ENCODE measurements at regions not wholly inside any gene's neighbourhood (a gene's known extent, or its start where the extent isn't known, plus 50 kb on each side); places are given as distances from the start of the nearest gene placed in this dataset.
"Not testable (repeated sequence)": the region's sequence is repeated elsewhere in the genome, so short reads cannot be mapped to it uniquely, and the experiment has no call there.

DNA sequence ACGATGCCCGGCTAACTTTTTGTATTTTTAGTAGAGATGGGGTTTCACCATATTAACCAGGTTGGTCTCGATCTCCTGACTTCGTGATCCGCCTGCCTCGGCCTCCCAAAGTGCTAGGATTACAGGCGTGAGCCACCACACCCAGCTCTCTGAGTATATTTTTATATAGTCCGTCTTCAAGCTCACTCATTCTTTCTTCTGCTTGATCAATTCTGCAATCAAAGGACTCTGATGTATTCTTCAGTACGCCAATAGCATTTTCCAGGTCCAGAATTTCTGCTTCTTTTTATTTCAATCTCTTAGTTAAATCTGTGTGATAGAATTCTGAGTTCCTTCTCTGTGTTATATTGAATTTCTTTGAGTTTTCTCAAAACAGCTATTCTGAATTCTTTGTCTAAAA is 281.9 kb upstream of the PMFBP1 start:
- DNase-seq, result not testable (repeated sequence)

DNA sequence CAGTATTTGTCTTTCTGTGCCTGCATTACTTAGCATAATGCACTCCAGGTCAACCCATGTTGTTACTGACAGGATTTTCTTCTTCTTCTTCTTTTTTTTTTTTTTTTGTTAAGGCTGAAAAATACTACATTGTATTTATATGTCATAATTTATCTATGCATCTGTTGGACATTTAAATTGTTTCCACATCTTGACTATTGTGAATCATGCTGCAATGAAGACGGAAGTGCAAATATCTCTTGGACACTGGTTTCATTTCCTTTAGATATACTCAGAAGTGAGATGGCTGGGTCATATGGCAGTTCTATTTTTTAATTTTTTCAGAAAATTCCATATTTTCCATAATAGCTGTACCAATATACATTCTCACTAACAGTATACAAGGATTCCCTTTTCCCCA is 272.7 kb upstream of the PMFBP1 start:
- DNase-seq, result no peak

DNA sequence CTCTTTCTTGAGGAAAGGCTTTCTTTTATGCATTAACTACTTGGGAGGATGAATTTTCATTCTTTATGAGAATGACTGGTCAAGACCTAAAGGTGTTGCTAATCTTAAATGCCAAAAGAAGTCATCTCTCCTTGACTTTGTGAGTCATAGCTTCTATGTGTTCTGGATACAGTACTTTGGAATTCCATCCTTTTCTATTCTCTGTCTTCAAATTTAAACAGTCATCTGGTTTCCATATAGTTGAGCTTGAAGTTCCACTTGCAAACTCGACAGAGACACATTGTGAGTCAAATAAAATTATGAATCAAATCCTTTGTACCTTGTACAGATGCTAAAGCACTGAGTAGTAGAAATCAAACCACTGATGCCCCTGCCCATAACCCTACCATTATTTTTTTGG is 271.9 kb upstream of the PMFBP1 start:
- no peak for DNase-seq

DNA sequence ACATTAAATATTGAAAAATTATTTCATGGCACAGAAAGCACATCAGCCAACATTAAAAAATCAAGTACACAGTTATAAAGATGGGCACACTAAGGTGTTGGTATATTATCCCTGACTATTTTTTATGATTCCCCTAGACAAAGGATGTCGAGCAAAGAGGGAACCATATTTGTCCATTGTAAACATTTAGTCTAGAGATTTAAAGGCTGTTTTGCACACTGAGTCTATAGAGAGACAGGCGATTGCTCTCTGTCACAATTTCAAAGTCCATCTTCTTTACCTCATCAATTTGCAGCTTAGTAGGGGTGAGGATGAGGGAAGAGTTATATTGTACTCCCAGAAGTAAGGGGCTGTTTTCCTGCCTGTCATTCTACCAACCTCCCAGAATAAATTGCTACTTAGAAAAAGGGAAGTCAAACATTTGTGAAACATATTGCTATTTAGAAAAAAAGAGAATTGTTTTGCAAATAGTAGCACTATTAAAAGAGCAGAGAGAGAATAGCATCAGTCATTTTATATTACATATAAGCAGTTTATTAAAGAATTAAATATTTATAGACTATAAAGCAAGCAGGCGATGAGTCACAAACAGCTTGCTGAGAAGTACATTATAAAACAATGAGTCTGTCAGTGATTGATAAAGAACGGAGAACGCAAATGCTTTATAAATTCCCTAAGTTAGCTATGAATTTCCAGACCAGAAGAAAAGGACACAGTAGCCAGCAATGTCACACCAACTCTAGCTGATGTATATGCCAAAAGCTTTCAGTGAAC is 270.6 kb upstream of the PMFBP1 start:
- no peak for DNase-seq

DNA sequence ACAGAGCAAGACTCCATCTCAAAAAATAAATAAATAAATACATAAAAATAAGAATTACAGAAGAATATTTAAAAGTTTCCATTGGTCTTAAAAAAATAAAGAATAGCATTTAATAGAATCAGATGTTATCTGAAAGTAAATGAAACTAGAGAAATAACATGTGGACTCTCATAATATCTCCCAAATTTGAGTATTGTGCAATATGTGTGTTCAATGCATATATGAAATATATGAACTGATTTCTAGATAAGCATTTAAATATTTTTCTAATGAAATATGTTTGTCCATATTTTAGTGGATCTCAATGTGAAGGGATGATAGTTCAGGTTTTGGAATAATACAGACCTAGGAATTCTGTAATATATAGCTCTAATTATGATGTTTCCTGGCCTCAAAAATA is 265.9 kb upstream of the PMFBP1 start:
- DNase-seq, result no peak

DNA sequence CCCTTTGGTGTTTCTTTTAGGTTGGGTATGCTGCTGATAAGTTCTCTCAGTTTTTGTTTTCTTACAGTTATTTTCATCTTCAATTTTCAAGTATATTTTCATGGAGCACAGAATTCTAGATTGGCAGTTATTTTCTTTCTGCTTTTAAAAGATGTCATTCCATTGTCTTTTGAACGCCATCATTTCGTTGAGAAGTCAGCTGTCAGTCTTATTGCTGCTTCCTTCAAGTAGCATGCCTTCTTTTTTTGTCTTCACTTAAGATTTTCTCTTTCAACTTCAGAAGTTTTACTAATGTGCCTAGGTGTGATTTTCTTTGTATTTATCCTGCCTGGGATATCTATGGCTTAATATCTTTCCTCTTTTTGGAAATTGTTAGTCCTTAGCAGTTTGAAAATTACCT is 262.2 kb upstream of the PMFBP1 start:
- DNase-seq, result no peak

DNA sequence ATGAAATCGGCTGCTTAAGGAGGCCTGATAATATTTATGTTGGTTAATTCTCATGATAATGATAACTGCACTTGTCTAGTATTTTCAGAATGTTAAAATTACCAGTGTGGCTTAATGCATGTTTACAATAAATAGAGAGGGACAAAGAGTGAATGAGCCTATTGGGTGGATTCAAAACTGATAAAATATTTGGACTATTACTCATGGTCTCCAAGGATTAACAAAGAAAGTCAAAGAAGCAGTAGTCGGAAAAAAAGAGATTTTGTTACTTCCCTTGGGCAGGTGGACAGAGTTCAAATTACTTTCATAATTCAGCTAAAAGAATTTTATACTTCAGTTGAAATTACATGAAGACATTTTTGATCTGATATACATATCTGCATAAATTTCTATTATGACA is 258.2 kb upstream of the PMFBP1 start:
- no peak for DNase-seq

DNA sequence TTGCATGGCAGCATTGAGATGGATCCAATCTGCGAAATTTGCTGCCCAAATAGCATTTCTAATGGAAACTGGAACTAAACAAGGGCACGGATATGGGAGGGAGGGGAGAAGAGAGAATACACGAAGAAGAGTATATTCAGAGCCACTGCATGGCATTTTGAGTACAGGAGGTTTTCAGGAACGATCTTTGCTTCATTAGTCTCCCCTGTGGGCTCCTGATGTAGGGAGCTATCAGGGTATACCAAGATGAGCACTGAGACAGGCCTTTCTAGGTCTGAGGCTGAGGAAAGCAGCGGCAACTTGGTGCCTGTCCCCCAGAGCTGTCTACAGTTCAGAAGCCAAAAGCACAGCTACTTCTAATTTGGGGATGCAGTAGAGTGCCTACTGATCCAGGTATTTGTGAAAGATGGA is 257.7 kb upstream of the PMFBP1 start:
- no peak for DNase-seq

DNA sequence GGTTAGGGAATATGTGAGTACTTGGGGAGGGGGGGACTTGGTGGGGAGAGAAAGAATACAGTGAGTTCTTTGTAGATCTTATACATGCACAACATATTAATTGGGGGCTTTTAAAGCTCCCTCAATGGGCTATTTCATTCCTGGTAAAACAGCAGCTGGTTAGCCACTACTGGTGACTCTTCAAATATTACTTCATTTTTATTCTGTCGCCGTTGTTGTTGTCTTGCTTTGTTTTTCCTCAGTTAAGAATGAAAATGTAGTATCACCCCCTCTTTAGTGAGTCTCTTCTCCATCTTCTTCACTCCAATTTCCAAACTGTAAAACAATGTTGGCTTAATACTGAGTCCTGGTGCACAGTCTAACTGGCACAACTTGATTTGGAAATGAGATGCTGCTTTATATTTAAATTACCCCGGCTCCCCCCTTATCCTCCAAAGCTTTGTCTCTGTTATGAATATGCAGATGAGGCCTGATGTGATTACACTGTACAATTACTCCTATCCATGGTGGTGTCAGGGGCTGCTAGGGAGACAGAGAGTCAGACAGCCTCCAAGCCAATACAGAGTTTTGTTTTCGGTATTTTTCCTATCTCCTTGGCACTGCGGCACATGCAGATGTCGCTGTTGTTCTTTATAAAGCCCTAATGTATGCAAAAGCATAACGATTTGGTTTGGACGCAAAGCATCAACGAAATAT is 256.9 kb upstream of the PMFBP1 start:
- no peak for DNase-seq

- no peak for DNase-seq
Observed at GRCh38 chr16:72427783-72428331, 255.9 kb upstream of the PMFBP1 start.

- peak; percentile 32 for DNase-seq
Observed at GRCh38 chr16:72427051-72427782, 255.3 kb upstream of the PMFBP1 start.

DNA sequence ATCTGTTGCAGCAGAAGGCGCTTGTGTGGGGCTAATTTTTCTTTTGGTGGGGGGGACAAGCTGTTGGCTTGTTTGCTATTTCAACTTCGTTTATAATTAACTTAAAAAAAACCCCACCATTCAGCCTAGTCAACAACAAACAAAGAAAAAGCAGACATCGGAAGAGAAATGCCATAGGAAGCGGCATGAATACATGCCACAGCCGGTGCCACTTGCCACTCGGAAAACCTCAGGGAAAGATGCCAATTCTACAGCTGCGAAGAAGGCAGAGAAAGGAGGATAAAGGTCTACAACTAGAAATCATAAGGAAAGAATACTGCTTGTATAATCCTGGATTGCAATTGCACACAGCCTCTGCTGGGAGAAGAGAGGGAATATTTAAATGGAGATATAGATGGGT is 254.4 kb upstream of the PMFBP1 start:
- DNase-seq, result peak; percentile 10

DNA sequence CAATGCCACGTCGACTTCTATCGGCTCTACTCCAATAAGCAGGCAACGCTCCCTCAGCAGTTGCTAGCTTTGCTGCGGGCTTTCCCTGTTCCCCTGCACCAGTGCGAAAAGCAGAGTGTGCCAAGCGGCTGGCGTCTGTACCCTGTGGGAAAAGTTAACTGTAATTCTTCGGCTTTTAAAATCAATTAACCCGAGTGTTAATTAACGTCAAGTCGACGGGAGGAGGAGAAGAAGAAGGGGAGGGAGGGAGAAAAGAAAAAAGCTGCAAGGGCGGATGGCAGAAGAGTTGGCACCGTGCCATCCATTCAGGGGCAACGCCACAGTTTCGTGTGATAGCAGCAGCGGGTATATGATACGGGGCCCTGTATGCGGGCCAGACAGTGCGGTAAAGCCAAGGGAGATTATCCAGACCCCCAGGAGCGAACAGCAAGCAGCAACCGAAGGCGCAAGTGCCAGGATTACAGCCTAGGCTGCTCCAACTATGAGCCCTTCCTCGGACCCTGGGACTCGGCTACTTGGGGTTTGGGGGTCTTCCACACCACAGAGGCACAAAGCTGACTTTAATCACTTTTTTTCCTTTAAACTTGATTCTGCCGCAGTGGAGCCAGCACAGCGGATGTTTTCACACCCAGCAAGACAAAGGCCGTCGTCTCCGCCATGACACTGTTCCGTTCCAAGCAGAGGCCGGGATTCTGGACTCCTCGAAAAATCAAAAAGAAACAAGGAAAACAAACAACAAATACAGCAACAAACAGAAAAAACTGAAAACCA is 253.8 kb upstream of the PMFBP1 start:
- DNase-seq, result peak; percentile 72

DNA sequence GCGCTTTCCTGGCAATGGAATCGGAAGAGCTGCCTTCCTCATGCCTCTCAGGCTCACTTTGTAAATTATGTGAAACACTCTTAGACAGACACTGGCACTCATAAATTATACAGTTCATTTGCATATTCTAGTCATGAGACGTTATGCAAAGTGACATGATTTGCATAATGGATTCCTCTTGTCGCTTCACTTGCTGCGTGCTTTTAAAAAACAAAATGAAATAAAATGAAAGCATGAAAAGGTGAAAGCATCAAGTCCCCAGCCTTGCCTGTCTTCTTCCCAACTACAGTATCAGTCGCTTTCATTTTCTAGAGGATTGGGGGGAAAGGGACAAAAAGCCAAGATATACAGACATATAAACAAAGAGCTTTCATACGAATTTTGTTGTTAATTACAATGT is 252.8 kb upstream of the PMFBP1 start:
- DNase-seq, result no peak

GRCh38 chr16:72422308-72422897 is 250.4 kb upstream of the PMFBP1 start:
- DNase-seq, result no peak

- no peak for DNase-seq
Observed at GRCh38 chr16:72419638-72420037, 247.7 kb upstream of the PMFBP1 start.

DNA sequence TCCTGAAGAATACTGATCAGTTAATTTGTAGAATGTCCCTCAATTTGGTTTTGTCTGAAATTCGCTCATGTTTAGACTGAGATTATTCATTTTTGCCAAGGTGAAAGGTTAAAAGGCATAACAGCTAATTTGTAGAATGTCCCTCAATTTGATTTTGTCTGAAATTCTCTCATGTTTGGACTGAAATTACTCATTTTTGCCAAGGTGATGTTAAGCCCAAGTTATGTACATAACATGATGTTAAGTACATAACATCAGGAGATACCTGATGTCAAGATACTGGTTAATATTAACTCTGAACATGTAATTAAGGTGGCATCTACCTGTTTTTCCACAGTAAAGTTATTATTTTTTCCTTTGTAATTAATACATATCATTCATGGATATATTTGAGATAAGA is 243.4 kb upstream of the PMFBP1 start:
- no peak for DNase-seq

DNA sequence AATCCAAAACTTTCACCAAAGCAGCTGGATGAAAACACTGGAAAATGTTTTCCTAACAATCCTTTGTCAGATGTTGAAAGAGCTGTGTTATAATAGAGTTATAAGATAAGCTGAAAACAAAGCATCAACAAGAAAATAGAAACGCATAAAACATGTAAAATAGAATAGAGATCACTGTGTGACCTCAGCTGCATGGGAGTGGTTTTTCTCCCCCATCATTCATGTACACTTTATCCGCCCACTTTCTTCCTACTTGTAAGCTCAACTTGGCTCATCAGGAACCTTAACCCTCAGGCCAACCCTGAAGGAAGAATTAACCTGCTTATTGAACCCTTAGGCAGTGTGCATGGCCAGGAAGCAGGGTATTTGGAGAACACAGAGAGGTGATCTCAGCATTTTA is 238.5 kb upstream of the PMFBP1 start:
- DNase-seq, result no peak

GRCh38 chr16:72409423-72409822 is 237.5 kb upstream of the PMFBP1 start:
- no peak for DNase-seq

DNA sequence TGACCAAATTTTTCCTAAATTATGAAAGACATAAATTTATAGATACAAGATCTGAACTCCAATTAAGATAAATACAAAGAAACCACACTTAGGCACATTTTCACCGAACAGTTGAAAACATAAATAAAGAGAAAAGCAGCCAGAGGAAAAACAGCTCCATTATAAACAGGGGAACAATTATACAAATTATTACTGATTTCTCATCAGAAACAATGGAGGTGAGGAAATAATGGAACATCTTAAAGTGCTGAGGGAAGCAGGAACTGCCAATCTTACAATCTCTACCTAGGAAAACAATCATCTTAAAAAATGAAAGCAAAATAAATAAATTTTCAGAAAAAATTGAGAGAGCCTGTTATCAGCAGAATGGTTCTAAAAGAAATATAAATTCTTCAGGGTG is 234.4 kb upstream of the PMFBP1 start:
- DNase-seq, result no peak

- DNase-seq, result peak; percentile 50
Observed at GRCh38 chr16:72404299-72404698, 232.3 kb upstream of the PMFBP1 start.

DNA sequence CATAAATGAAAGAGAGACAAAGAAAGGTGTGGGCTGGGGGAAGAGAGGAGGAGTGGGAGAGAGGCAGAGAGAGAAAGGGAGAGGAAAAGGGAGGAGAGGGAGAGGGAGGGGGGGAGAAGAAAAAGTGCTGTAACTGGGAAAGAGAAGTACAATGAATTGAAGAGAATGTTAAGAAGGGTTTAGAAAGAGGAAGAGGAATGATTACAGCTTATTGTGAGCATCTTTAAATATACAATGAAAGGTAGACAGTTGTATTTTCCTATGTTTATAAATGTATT is 229.1 kb upstream of the PMFBP1 start:
- no peak for DNase-seq
